Trophoblast cell (in vitro differentiated cells and primary cell): ENCODE measurements at regions not wholly inside any gene's neighbourhood (a gene's known extent, or its start where the extent isn't known, plus 50 kb on each side); places are given as distances from the start of the nearest gene placed in this dataset.

Experiments used
- DNase-seq, 2 donors: peaks; one replicate each; pipeline ENCODE4 v3.0.0-alpha.2; 2016
- H2AFZ ChIP-seq: 2 replicates; pipeline ENCODE4 v1.6.1; 2013; ENCODE audit warnings: low read length, moderate library complexity, mild to moderate bottlenecking; ENCODE audit not compliant: insufficient read depth, poor library complexity
- H2AK5ac ChIP-seq: 2 replicates; pipeline ENCODE4 v1.6.1; 2013; ENCODE audit warnings: mild to moderate bottlenecking, low read length
- H2BK120ac ChIP-seq: 2 replicates; pipeline ENCODE4 v1.6.1; 2013; ENCODE audit warnings: low read length, mild to moderate bottlenecking, moderate library complexity; ENCODE audit not compliant: insufficient read depth, poor library complexity
- H2BK12ac ChIP-seq: 2 replicates; pipeline ENCODE4 v1.6.1; 2013; ENCODE audit warnings: mild to moderate bottlenecking, low read length, moderate library complexity
- H2BK5ac ChIP-seq: 2 replicates; pipeline ENCODE4 v1.6.1; 2013; ENCODE audit warnings: low read length, low read depth, moderate library complexity, mild to moderate bottlenecking; ENCODE audit not compliant: poor library complexity
- H3K14ac ChIP-seq: 2 replicates; pipeline ENCODE4 v1.6.1; 2013; ENCODE audit warnings: mild to moderate bottlenecking, low read length
- H3K18ac ChIP-seq: 2 replicates; pipeline ENCODE4 v1.6.1; 2013; ENCODE audit warnings: mild to moderate bottlenecking, low read length
- H3K23ac ChIP-seq: 2 replicates; pipeline ENCODE4 v1.6.1; 2013; ENCODE audit warnings: low read length
- H3K27ac ChIP-seq: 2 replicates; pipeline ENCODE4 v1.5.1; 2013; ENCODE audit warnings: low read depth, mild to moderate bottlenecking, inconsistent platforms, low read length, moderate library complexity
- H3K27me3 ChIP-seq: 2 replicates; pipeline ENCODE4 v1.6.1; 2013; ENCODE audit warnings: inconsistent platforms, mild to moderate bottlenecking, low read length, moderate library complexity; ENCODE audit not compliant: insufficient read depth
- H3K36me3 ChIP-seq, 2 experiments: 1 replicate in 1 of 2; 2 replicates in 1 of 2; pipeline ENCODE4 v1.6.1; 2013; ENCODE audit warnings: low read length in 2 of 2, mild to moderate bottlenecking in 2 of 2, moderate library complexity in 1 of 2; ENCODE audit not compliant: insufficient read depth in 2 of 2, control insufficient read depth in 1 of 2
- H3K4ac ChIP-seq: 2 replicates; pipeline ENCODE4 v1.6.1; 2013; ENCODE audit warnings: low read depth, mild to moderate bottlenecking, low read length, moderate library complexity
- H3K4me1 ChIP-seq, 2 experiments: 1 replicate in 1 of 2; 2 replicates in 1 of 2; pipeline ENCODE4 v1.6.1; 2013; ENCODE audit warnings: low read length in 2 of 2, mild to moderate bottlenecking in 2 of 2, moderate library complexity in 1 of 2; ENCODE audit not compliant: insufficient read depth in 2 of 2, control insufficient read depth in 1 of 2
- H3K4me2 ChIP-seq: 2 replicates; pipeline ENCODE4 v1.6.1; 2013; ENCODE audit warnings: inconsistent platforms, mild to moderate bottlenecking, low read length, moderate library complexity
- H3K4me3 ChIP-seq: 2 replicates; pipeline ENCODE4 v1.5.1; 2013; ENCODE audit warnings: mild to moderate bottlenecking, low read depth, low read length, inconsistent platforms
- H3K79me1 ChIP-seq: one replicate; pipeline ENCODE4 v1.6.1; 2013; ENCODE audit warnings: low read length
- H3K79me2 ChIP-seq: 2 replicates; pipeline ENCODE4 v1.6.1; 2013; ENCODE audit warnings: low read length, mild to moderate bottlenecking; ENCODE audit not compliant: control insufficient read depth, insufficient read depth, poor library complexity
- H3K9ac ChIP-seq: 2 replicates; pipeline ENCODE4 v1.6.1; 2013; ENCODE audit warnings: mild to moderate bottlenecking, low read length
- H3K9me3 ChIP-seq: 2 replicates; pipeline ENCODE4 v1.6.1; 2013; ENCODE audit warnings: low read depth, mild to moderate bottlenecking, control low read depth, inconsistent platforms, low read length; ENCODE audit not compliant: insufficient read depth
- H4K12ac ChIP-seq: 2 replicates; pipeline ENCODE4 v1.6.1; 2013; ENCODE audit warnings: low read depth, mild to moderate bottlenecking, low read length, moderate library complexity
- H4K8ac ChIP-seq: 2 replicates; pipeline ENCODE4 v1.6.1; 2013; ENCODE audit warnings: low read depth, mild to moderate bottlenecking, low read length, moderate library complexity
- H4K91ac ChIP-seq: one replicate; pipeline ENCODE4 v1.6.1; 2013; ENCODE audit warnings: low read depth, mild to moderate bottlenecking, low read length, moderate library complexity
- WGBS: extraction: QIAGEN DNeasy Blood & Tissue Kit; methylation state at CpG from one replicate; pipeline ENCODE4 v1.1.7; 2013; ENCODE audit warnings: missing lambda C conversion rate; ENCODE audit not compliant: insufficient read length, insufficient coverage; ENCODE audit errors: extremely low coverage; 5-methylcytosine and 5-hydroxymethylcytosine counted together

DNA sequence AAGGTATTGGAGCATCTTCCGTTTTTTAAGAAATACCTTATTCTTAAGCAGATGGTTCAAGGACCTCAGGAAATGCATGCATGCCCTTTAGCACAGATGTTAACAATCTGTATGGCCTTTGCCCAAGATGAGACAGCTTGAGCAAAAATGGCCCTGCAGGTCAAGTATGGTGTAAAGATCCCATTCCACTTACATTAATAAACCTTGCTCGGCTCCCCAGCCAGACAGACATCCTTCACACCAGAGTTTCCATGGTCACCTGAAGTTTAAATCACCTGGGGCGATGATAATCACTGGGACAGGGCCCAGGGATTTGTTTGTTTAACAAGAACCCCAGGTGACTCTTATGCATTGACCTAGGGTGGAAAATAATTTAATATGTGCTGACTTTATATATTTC is 287.0 kb upstream of the NOCT start:
- Histone ChIP-seq H4K8ac (no peak overlapping the region), H3K4me2 (no peak overlapping the region), H3K9ac (no peak overlapping the region), H3K36me3 (no peaks in the 10 kb centered on the region), H2AK5ac (no peak overlapping the region), H3K9me3 (no peaks in the 10 kb centered on the region), H3K4ac (no peak overlapping the region), H3K79me1 (no peaks in the 10 kb centered on the region), H3K27me3 (no peaks in the 10 kb centered on the region), H2AFZ (no peak overlapping the region), H3K23ac (no peak overlapping the region), H2BK5ac (no peak overlapping the region), H3K4me1 (peaks cover 0 to 3% of the 10 kb centered on the region in 2 experiments), H4K12ac (no peak overlapping the region), H3K4me3 (no peak overlapping the region), H3K27ac (no peak overlapping the region), H3K18ac (no peak overlapping the region), H3K14ac (no peak overlapping the region), H2BK12ac (no peak overlapping the region), H2BK120ac (no peak overlapping the region), H3K79me2 (no peaks in the 10 kb centered on the region), H4K91ac (no peak overlapping the region)
- DNase-seq, result peak; percentile 86 to 95
- no CpG with 5 or more reads among the region's 3 CpGs for WGBS

DNA sequence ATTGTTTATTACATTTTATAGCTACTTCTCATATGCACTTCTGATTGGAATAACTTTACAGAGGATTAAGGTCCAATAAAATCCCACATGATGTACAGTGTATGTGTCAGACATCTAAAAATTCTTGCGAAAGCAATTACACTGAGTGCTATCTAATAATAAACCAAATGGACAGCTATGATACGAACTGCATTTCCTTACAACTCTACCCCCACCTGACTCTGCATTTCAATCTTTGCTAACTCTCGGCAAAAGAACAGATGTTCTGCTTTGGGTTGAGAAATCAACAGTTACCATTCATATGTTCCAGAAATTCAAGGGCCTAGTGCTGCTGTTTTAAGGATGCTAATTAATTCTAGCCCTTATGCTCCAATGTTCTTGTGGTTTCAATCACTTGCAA is 287.9 kb upstream of the NOCT start:
- Histone ChIP-seq H3K4ac (no peak overlapping the region), H3K23ac (no peak overlapping the region), H4K91ac (no peak overlapping the region), H3K27ac (no peak overlapping the region), H3K79me1 (no peaks in the 10 kb centered on the region), H2BK120ac (no peak overlapping the region), H3K9ac (no peak overlapping the region), H3K18ac (no peak overlapping the region), H3K9me3 (no peaks in the 10 kb centered on the region), H3K4me3 (no peak overlapping the region), H2AK5ac (no peak overlapping the region), H3K27me3 (no peaks in the 10 kb centered on the region), H2AFZ (no peak overlapping the region), H3K36me3 (no peaks in the 10 kb centered on the region), H3K4me1 (peaks cover 0 to 3% of the 10 kb centered on the region in 2 experiments), H3K79me2 (no peaks in the 10 kb centered on the region), H4K8ac (no peak overlapping the region), H2BK12ac (no peak overlapping the region), H3K4me2 (no peak overlapping the region), H3K14ac (no peak overlapping the region), H2BK5ac (no peak overlapping the region), H4K12ac (no peak overlapping the region)
- WGBS, result no CpG with 5 or more reads among the region's 3 CpGs
- DNase-seq, result peak in 1 of 2 donors; percentile 66

GRCh38 chr4:138724530-138724929 is 291.1 kb upstream of the NOCT start:
- Histone ChIP-seq H4K12ac (no peak overlapping the region), H3K27me3 (no peaks in the 10 kb centered on the region), H2BK12ac (no peak overlapping the region), H3K23ac (no peak overlapping the region), H2AK5ac (no peak overlapping the region), H2BK5ac (no peak overlapping the region), H3K27ac (no peak overlapping the region), H3K36me3 (no peaks in the 10 kb centered on the region), H3K4me1 (peaks cover 0 to 3% of the 10 kb centered on the region in 2 experiments), H3K4me3 (no peak overlapping the region), H3K4ac (no peak overlapping the region), H4K91ac (no peak overlapping the region), H2AFZ (no peak overlapping the region), H3K79me1 (no peaks in the 10 kb centered on the region), H3K9me3 (no peaks in the 10 kb centered on the region), H2BK120ac (no peak overlapping the region), H3K79me2 (no peaks in the 10 kb centered on the region), H3K9ac (no peak overlapping the region), H3K18ac (no peak overlapping the region), H3K14ac (no peak overlapping the region), H3K4me2 (no peak overlapping the region), H4K8ac (no peak overlapping the region)
- no CpG with 5 or more reads among the region's 4 CpGs for WGBS
- DNase-seq, result peak in 1 of 2 donors; percentile 34

DNA sequence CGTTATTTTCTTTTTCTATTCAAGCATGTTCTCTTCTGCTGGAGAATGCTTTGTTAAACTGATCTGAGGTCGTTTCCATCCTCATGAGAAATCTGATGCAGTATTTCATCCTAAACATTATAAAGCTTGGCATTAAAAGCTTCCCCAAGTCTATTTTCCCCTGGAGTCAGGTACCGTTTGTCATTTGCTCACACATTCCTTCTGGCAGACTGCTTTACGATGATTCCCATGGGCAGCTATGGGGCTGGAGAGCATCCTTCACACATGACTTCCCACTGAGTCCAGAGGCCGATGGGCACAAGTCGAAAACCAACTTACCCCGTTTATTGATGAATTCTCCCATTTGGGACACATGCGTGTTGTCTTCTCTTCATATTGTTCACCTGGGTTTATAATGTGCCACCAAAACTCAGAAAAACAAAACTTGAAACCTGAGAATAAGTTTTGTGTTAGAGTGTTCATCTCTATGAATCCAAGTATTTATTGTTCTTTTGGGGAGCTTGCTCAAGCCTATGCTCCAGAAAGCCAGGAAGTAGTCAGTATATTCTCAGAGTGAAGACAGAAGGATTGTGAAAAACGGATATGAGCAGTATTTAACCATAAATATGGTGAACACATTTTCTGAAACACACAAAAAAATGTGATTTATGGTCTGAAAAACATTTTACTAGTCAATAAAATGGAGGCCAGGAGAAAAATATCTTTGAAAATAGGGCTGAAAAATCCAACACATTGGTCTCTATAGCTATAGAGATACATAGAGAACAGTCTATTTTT is 298.8 kb upstream of the NOCT start:
- Histone ChIP-seq H2BK12ac (no peak overlapping the region), H3K27me3 (no peaks in the 10 kb centered on the region), H2AFZ (no peak overlapping the region), H3K18ac (no peak overlapping the region), H2AK5ac (no peak overlapping the region), H4K91ac (no peak overlapping the region), H2BK5ac (no peak overlapping the region), H3K14ac (no peak overlapping the region), H3K4me2 (no peak overlapping the region), H3K4me3 (no peak overlapping the region), H2BK120ac (no peak overlapping the region), H4K12ac (no peak overlapping the region), H3K9me3 (no peaks in the 10 kb centered on the region), H3K9ac (no peak overlapping the region), H3K4ac (no peak overlapping the region), H3K79me1 (no peaks in the 10 kb centered on the region), H3K27ac (no peak overlapping the region), H3K4me1 (no peaks in the 10 kb centered on the region), H3K79me2 (no peaks in the 10 kb centered on the region), H4K8ac (no peak overlapping the region), H3K36me3 (no peaks in the 10 kb centered on the region), H3K23ac (no peak overlapping the region)
- no CpG with 5 or more reads among the region's 9 CpGs for WGBS
- DNase-seq, result no peak
